HUDEP-2 (cell line): ENCODE measurements at regions not wholly inside any gene's neighbourhood (a gene's known extent, or its start where the extent isn't known, plus 50 kb on each side); places are given as distances from the start of the nearest gene placed in this dataset.
"Not testable (repeated sequence)": the region's sequence is repeated elsewhere in the genome, so short reads cannot be mapped to it uniquely, and the experiment has no call there.

Experiments
- DNase-seq, 76 experiments: peaks; one replicate each; lab custom pipeline; 2025; ENCODE audit not compliant: unreplicated experiment in 76 of 76; lab: John Stamatoyannopoulos, UW

DNA sequence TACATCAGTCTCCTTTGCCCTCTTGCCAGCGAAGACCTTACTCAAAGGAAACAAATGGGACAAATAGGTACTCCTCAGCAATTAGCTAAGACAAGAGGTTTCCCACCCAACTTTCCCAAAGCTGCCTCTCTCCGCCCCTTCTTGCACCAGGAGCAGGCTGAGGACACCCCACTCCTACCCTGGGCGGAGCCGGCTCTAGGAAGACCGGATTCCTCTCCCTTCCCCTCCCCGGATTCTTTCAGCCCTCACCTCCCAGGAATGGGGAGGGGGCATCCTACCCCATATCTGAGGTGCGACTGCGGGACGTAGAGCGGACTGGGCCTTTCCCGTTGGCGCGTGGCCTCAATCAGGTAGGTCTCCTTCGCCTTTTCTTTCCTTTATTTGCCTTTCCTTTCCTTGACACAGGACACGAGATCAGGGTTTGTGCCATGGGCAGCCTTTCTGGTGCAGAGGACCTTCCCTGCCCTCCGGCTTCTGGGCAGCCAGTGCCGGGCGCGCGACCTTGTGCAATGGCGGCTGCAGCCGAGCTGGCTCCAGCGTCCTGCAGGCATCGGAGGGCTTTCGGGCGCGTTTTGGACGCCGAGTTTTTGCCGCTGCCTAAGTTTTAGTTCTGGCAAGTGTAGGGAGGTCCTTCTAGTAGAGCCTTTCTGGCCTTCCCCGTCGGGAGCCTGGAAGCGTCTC, 279.9 kb downstream of the PLS3 start:
- not testable (repeated sequence) for DNase-seq

DNA sequence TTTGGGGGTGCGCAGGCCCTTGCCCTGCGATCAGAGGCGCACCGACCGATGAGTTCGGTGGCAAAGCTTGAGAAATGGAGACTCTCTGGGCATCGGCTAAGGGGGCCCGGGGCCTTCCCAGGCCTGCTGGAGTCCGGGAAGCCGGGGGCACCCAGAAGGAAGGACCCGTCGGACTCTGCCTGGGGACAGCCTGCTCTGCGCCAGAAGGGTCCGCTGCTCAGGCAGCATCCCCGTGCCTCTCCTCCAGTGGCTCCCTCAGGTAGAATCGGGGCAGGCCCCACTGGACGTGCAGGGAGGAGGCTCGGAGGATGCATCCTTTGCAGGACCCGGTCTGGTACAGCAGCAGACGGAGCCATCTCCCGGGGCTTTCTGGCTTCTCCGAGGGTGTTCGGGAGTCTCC, 290.0 kb downstream of the PLS3 start:
- DNase-seq = not testable (repeated sequence)

DNA sequence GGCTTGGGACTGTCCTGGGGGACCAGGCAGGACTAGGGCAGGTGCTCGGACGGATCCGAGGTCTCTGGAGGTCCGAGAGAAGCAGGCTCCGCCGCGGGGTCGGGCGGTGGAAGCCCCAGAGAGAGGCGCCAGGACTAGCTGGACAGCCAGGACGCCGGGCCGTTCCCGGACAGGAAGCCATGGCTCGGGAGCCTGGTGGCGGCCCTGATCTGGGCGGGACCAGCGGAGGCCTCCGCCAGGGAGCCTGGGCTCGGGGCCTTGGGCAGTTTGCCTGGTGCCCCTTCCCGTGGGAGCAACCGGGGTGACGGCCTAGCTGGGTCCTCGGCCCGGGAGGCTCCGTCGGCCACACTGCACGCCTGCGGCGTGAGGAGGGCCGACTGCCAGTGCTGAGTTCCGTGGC, 292.3 kb downstream of the PLS3 start:
- not testable (repeated sequence) for DNase-seq

DNA sequence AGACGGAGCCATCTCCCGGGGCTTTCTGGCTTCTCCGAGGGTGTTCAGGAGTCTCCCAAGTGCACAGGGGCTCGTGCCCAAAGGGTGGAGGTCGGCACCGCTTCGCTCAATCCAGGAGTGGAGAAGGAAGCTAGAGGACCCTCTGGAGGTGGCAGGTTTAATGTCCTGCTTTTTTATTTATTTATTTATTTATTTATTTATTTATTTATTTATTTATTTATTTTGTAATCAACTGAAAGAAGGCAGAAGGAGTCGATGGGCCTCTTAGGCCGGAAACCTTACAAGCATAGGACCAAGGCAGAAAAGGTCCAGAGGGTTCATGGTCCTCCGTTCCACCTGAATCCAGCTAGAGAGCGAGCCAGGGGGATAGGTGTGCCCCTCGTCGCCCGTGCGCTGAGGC, 289.4 kb upstream of the AGTR2 start:
- DNase-seq = not testable (repeated sequence)

DNA sequence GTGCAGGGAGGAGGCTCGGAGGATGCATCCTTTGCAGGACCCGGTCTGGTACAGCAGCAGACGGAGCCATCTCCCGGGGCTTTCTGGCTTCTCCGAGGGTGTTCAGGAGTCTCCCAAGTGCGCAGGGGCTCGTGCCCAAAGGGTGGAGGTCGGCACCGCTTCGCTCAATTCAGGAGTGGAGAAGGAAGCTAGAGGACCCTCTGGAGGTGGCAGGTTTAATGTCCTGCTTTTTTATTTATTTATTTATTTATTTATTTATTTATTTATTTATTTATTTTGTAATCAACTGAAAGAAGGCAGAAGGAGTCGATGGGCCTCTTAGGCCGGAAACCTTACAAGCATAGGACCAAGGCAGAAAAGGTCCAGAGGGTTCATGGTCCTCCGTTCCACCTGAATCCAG, 286.4 kb upstream of the AGTR2 start:
- not testable (repeated sequence) for DNase-seq

DNA sequence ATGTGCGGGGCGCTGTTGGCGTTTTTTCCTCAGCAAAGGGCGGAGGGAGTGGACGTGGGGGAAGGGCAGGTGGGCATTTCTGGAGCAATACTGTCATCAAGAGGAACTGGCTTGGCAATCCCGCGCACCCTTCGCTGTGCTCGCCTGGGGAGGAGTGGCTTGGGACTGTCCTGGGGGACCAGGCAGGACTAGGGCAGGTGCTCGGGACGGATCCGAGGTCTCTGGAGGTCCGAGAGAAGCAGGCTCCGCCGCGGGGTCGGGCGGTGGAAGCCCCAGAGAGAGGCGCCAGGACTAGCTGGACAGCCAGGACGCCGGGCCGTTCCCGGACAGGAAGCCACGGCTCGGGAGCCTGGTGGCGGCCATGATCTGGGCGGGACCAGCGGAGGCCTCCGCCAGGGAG, 282.5 kb upstream of the AGTR2 start:
- DNase-seq = not testable (repeated sequence)

DNA sequence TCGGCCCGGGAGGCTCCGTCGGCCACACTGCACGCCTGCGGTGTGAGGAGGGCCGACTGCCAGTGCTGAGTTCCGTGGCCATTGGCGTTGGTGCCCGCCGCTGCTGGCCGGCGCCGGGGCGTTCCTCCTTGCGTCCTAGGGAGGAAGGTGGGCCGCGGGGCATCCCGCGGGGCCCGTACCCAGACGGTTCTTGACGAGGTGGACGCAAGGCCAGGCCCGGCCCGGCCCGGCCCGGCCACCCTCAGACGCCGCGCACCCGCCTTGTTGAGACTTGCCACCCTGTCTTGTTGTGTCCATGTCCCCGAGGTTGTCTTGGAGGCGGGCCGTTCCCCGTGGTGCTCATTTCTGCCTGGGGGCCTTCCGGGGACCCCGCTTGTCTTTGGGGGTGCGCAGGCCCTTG, 282.0 kb upstream of the AGTR2 start:
- not testable (repeated sequence) for DNase-seq

DNA sequence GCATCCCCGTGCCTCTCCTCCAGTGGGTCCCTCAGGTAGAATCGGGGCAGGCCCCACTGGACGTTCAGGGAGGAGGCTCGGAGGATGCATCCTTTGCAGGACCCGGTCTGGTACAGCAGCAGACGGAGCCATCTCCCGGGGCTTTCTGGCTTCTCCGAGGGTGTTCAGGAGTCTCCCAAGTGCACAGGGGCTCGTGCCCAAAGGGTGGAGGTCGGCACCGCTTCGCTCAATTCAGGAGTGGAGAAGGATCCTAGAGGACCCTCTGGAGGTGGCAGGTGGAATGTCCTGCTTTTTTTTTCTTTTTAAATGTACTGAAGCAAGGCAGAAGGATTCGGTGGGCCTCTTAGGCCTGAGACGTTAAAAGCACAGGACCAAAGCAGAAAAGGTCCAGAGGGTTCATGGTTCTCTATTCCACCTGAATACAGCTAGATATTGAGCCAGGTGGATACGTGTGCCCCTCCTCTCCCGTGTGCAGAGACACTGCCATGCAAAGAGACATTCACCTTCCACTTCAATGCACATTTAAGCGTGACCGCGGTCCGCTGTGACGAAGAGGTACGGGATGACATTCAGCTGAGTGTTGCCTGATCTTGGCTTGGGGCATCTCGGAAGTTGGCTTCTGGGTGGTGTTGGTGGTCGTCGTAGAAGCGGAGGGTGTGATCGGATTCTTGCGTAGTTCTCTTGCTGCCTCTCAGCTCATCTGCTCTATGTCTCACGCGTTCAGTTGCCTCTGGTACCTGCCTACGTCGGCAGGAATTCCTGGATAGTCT, 281.2 kb upstream of the AGTR2 start:
- DNase-seq = no peak

DNA sequence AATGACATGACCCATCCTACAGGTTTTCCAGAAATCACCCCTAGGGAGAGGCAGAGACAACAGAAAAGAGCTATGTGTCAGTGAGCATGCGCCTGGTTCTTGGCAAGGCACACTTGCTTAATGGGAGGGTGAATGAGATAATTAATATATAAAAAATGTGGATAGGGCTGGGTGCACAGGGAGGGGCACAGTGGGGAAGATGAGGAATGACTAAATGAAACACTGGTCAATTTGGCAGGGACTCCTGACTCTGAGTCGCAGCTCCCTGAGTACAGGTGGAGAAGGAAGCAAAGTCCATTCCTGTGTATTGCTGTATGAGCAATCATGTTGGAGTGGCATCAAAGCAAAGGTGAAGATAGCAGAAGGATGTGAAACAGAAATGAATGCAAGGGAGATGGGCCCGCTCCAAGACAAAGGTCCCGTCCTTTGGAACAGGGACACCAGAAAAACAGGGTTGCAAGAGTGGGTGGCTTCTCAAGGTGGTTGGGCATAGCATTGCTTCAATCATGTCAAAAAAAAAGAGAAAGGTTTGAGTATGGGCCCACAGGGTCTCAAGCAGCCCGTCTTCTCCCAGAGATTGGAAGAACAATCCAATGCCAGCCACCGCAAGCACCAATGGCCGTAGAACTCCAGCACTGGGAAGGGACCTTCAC, 278.4 kb upstream of the AGTR2 start:
- DNase-seq = no peak

DNA sequence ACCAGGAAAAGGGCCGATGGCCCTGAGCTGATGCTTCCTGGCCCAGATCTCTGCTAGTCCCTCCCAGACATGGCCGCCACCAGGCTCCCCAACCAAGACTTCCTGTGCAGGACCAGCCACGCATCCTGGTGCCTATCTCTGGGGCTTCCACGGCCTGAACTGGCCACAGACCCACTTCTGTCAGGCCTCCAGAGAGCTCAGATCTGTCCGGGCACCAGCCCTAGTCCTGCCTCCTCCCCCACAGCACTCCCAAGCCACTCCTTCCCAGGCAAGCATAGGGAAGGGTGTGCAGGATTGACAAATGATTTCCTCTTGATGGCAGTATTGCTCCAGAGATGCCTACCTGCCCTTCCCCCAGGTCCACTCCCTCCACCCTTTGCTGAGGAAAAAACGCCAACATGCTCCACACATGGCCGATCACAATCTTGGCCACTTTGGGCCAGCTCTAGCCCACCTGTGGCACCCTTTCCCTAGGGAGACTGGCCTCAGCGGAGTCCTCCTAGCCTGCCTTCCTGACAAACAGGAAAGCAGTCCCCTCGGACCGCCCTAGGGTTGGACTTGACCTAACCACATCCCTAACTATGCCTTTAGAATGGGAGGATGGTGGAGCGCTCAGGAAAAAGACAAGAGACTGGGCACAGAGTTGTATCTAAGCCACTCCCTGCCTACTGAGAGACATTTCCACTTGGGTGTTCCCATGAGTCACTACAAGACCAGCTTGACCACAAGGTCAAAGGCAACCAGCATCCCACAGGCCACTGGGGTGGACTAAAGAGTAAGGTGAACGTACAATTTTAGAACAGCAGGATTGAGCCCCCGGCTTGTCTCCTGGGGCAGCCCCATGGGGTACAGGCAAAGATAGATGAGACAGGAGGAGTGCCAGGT, 277.5 kb upstream of the AGTR2 start:
- peak in 1 of 76 experiments; percentile 22 for DNase-seq

DNA sequence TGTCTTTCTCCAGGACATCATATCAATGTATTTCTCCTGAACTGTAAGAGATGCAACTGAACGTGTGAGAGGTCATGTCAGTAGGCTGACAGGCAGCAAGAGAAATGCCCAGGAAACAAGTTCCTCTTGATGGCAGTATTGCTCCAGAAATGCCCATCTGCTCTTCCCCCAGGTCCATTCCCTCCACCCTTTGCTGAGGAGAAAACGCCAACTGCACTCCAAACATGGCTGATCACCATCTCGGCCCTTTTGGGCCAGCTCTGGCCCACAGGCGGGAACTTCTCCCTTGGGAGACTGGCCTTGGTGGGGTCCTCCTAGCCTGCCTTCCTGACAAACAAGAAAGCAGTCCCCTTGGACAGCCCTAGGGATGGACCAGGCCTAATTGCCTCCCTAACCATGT, 276.5 kb upstream of the AGTR2 start:
- DNase-seq = no peak

DNA sequence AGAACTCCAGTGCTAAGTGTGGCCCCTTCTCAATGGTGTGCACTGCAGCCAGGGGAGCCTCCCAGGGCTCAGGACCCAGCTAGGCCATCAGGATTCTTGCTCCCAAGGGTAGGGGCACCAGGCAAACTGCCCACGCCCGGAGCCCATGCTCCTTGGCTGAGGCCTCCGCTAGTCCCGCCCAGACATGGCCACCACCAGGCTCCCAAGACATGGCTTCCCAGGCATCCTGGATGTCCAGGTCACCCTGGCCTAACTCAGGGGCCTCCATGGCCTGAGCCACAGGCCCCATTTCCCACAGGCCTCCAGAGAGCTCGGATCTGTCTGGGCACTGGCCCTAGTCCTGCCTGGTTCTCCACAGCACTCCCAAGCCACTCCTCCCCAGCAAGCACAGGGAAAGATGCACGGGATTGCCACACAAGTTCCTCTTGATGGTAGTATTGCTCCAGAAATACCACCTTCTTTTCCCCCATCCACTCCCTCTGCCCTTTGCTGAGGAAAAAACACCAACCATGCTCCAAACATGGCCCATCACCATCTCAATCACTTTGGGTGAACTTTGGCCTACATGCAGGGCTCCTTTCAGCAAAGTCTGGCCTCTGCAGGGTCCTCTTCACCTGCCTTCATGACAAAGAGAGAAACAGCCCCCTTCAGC, 274.7 kb upstream of the AGTR2 start:
- no peak for DNase-seq

DNA sequence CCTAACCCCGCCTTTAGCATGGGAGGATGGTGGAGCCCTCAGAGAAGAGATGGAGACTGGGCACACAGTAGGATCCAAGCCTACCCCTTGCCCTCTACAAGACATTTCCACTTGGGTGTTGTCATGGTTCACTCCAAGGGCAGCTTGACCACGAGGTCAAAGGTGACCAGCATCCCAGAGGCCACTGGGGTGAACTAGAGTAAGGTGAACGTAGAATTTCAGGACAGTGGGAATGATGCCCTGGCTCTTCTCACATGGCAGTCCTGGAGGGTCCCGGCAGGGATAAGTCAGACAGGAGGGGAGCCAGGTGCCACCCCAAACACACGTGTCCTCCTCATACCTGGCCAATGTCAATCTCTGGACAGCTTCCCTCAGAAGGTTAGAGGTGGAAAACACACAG, 274.2 kb upstream of the AGTR2 start:
- DNase-seq = no peak

DNA sequence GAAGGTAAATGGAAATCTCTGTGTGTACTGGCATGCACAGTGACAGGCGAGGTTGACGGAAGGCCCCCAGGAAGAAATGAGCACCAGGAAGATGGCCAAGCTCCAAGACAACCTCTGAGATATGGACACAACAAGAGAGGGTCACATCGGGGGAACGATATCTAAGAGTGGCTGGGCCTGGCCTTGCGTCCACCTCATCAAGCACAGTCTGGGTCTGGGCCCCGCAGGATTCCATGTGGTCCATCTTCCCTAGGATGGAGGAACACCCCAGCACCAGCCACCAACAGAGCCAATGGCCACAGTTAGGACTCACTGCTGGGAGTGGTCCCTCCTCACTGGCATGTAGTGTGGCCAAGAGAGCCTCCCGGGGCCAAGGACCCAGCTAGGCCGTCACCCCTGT, 272.6 kb upstream of the AGTR2 start:
- no peak for DNase-seq

DNA sequence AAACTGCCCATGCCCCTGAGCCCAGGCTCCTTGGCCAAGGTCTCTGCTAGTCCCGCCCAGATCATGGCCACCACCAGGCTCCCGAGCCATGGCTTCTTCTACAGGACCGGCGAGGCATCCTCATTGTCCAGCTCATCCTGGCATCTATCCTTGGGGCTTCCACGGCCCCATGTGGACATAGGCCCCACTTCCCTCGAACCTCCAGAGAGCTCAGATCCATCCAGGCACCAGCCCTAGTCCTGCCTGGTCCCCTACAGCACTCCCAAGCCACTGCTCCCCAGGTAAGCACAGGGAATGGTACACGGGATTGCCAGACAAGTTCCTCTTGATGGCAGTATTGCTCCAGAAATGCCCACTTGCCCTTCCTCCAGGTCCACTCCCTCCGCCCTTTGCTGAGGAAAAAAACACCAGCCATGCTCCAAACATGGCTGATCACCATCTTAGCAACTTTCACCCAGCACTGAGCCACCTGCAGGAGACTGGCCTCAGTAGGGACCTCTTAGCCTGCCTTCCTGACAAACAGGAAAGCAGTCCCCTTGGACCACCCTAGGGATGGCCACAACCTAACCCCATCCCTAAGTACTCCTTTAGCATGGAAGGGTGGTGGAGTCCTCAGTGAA, 272.1 kb upstream of the AGTR2 start:
- DNase-seq = peak in 30 of 76 experiments; percentile 0 to 65 (median 3)

DNA sequence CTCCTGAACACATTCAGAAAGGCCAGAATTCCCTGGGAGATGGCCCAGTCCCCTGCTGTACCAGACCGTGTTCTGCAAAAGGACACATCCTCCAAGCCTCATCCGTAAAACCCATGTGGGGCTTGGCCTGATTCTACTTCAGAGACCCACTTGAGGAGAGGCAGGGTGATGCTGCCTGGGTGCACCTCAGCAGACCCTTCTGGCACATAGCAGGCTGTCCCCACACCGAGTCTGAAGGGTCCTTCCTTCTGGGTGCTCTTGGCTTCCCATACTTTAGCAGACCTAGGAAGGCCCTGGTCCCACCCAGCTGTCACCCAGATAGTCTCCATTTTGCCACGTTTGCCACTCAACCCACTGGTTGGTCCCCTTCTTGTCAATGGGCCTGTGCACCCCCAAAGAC, 270.1 kb upstream of the AGTR2 start:
- no peak for DNase-seq

DNA sequence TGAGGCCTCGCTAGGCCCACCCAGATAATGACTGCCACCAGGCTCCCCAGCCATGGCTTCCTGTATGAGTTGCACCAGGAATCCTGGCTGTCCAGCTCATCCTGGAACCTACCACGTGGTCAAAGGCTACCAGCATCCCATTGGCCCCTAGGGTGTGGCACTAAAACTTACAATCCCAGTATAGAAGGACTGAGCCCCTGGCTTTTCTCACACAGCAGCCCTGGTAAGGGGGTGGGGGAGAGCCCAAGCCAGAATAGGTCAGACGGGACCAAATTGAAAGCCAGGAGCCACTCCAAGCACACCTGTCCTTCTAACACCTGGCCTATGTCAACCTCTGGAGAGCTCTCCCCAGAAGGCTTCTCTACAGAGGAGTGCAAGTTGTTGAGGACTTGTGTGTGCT, 269.3 kb upstream of the AGTR2 start:
- no peak for DNase-seq

DNA sequence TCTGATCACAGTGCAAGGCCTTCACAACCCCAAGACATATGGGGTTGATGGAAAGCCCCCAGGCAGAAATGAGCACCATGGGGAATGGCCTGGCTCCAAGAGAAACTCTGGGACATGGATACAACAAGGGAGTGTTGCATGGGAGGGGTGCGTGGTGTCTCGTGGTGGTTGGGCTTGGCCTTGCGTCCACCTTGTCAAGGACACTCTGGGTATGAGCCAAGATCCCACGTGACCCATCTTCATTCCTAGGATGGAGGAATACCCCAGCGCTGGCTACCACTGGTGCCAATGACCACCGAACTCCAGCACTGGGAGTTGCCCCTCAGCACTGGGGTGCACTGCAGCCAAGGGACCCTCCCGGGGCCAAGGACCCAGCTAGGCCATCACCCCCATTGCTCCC, 267.5 kb upstream of the AGTR2 start:
- DNase-seq = no peak

DNA sequence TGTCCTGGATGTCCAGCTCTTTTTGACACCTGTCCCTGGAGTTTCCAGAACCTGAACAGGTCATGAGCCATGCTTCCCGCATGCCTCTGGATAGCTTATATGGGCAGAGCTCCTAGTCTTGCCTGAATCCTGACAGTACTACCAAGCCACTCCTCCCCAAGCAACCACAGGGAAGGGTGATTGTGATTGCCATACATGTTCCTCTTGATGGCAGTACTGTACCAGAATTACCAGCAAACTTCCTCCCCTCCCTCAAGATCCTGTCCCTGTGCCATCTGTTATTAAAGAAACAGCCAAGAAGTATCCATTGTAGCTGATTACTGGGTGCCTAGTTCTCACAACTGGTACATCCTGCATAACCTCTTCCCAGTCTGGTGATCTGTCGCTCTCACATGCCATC, 264.3 kb upstream of the AGTR2 start:
- no peak for DNase-seq

DNA sequence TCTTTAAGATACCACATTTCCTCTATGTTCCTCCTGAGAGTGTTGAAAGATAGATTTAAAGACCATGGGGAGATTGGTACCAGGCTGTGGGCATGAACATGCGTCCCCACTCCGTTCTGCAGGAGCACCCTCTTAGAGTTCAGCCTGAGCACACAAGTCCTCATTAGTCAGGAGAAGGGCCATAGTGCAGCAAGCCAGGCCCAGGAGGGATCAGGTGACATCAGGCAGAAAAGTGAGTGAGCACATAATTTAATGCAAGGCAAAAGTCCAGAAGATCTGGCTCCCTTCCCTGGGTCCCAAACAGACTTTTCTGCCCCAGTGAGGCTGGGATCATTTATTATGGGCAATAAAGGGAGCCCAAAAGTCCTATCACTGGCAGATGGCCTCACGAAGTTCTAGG, 263.7 kb upstream of the AGTR2 start:
- DNase-seq = no peak
